Neural progenitor cell (in vitro differentiated cells): ENCODE measurements at regions not wholly inside any gene's neighbourhood (a gene's known extent, or its start where the extent isn't known, plus 50 kb on each side); places are given as distances from the start of the nearest gene placed in this dataset.

Experiments
- DNase-seq: peaks from one replicate; pipeline ENCODE4 v3.0.0-alpha.2; 2016; ENCODE audit warnings: low spot score
- H2AFZ ChIP-seq: fragments of 200-600 bp; sonication (generic); replicated peaks from 2 replicates; pipeline ENCODE4 v1.6.1; 2016; ENCODE audit warnings: antibody characterized with exemption
- H3F3A ChIP-seq: fragments of 200-600 bp; sonication (generic); 2 replicates; pipeline ENCODE4 v1.6.1; 2016; ENCODE audit warnings: antibody characterized with exemption, low read depth
- H3K27ac ChIP-seq: fragments of 200-600 bp; sonication (generic); 2 replicates; pipeline ENCODE4 v1.5.1; 2016; ENCODE audit warnings: mild to moderate bottlenecking
- H3K27me3 ChIP-seq: fragments of 200-600 bp; sonication (generic); 2 replicates; pipeline ENCODE4 v1.6.1; 2016; ENCODE audit warnings: mild to moderate bottlenecking, moderate library complexity
- H3K36me3 ChIP-seq: fragments of 200-600 bp; sonication (generic); 2 replicates; pipeline ENCODE4 v1.5.1; 2016
- H3K4me1 ChIP-seq: fragments of 200-600 bp; sonication (generic); 2 replicates; pipeline ENCODE4 v1.6.1; 2016; ENCODE audit warnings: mixed run types
- H3K4me2 ChIP-seq: fragments of 200-600 bp; sonication (generic); 2 replicates; pipeline ENCODE4 v1.6.1; 2016
- H3K4me3 ChIP-seq: fragments of 200-600 bp; sonication (generic); 2 replicates; pipeline ENCODE4 v1.5.1; 2016
- H3K79me2 ChIP-seq: fragments of 200-600 bp; sonication (generic); 2 replicates; pipeline ENCODE4 v1.6.1; 2016; ENCODE audit warnings: low read depth
- H3K9ac ChIP-seq: fragments of 200-600 bp; sonication (generic); 2 replicates; pipeline ENCODE4 v1.6.1; 2016
- H3K9me3 ChIP-seq: fragments of 200-600 bp; sonication (generic); 2 replicates; pipeline ENCODE4 v1.5.1; 2016; ENCODE audit warnings: low read depth
- H4K20me1 ChIP-seq: fragments of 200-600 bp; sonication (generic); 2 replicates; pipeline ENCODE4 v1.6.1; 2016; ENCODE audit warnings: low read depth
- H3K27ac Mint-ChIP-seq: 3 replicates; pipeline ENCODE4 v1.8.0; 2021; ENCODE audit warnings: mixed read lengths
- H3K27me3 Mint-ChIP-seq: 2 replicates; pipeline ENCODE4 v1.8.0; 2022; ENCODE audit warnings: low read depth, mild to moderate bottlenecking, inconsistent platforms, moderate library complexity, mixed read lengths; ENCODE audit not compliant: insufficient read depth
- H3K36me3 Mint-ChIP-seq: 3 replicates; pipeline ENCODE4 v1.8.0; 2021; ENCODE audit warnings: mixed read lengths
- H3K4me1 Mint-ChIP-seq: 3 replicates; pipeline ENCODE4 v1.8.0; 2021; ENCODE audit warnings: mixed read lengths
- H3K4me3 Mint-ChIP-seq: 3 replicates; pipeline ENCODE4 v1.8.0; 2021; ENCODE audit warnings: mild to moderate bottlenecking, moderate library complexity, mixed read lengths
- H3K9me3 Mint-ChIP-seq: 3 replicates; pipeline ENCODE4 v1.8.0; 2020; ENCODE audit warnings: mixed read lengths
- EZH2 ChIP-seq: fragments of 200-600 bp; sonication (generic); IDR thresholded peaks from 2 replicates; pipeline ENCODE4 v1.6.1; 2017; ENCODE audit warnings: antibody characterized with exemption, mild to moderate bottlenecking, moderate library complexity
- EZH2phosphoT487 ChIP-seq: fragments of 200-600 bp; sonication (generic); IDR thresholded peaks from 2 replicates; pipeline ENCODE4 v1.6.1; 2017; ENCODE audit warnings: antibody characterized with exemption
- TF ChIP-seq, protein P1 (sequence below): fragments of 200-600 bp; sonication (generic); IDR thresholded peaks from 2 replicates; pipeline ENCODE4 v1.5.1; 2017; ENCODE audit warnings: antibody characterized with exemption, mild to moderate bottlenecking

DNA sequence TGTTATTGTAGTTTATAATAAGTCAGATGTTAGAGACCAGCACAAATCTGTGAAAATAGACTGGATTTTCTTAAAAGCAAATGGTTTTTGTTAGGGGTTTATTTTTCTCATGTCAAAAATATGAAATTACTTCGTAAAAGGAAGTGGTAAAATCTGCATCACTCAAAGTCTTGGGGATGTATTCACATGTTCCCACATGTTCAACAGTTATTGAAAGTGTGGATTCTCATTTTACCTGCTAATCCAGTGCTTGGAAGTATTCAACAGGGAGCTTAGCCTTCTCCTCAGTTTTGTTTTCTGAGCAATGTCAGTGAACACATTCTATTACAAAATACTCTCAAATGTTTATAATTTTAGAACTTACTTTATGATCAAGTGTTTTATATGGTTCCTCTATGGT is 352.0 kb downstream of the SOX2 start:
- no peaks in the 10 kb centered on the region for H4K20me1 ChIP-seq
- peaks cover 2% of the 10 kb centered on the region for H3K27me3 Mint-ChIP-seq
- H3K4me3 ChIP-seq, result no peak overlapping the region
- no peak overlapping the region for H3K9ac ChIP-seq
- no peaks in the 10 kb centered on the region for H3K9me3 Mint-ChIP-seq
- no peaks in the 10 kb centered on the region for H3K4me1 ChIP-seq
- no peak overlapping the region for H3K4me2 ChIP-seq
- no peak overlapping the region for H3K4me3 Mint-ChIP-seq
- H3K9me3 ChIP-seq, result no peaks in the 10 kb centered on the region
- H2AFZ ChIP-seq, result no peak overlapping the region
- H3K27ac Mint-ChIP-seq, result no peak overlapping the region
- H3K79me2 ChIP-seq, result no peaks in the 10 kb centered on the region
- DNase-seq, result no peak
- no peaks in the 10 kb centered on the region for H3K36me3 ChIP-seq
- no peak overlapping the region for H3K27ac ChIP-seq
- H3K4me1 Mint-ChIP-seq, result peaks cover 21% of the 10 kb centered on the region
- TF ChIP-seq, protein P1, sequence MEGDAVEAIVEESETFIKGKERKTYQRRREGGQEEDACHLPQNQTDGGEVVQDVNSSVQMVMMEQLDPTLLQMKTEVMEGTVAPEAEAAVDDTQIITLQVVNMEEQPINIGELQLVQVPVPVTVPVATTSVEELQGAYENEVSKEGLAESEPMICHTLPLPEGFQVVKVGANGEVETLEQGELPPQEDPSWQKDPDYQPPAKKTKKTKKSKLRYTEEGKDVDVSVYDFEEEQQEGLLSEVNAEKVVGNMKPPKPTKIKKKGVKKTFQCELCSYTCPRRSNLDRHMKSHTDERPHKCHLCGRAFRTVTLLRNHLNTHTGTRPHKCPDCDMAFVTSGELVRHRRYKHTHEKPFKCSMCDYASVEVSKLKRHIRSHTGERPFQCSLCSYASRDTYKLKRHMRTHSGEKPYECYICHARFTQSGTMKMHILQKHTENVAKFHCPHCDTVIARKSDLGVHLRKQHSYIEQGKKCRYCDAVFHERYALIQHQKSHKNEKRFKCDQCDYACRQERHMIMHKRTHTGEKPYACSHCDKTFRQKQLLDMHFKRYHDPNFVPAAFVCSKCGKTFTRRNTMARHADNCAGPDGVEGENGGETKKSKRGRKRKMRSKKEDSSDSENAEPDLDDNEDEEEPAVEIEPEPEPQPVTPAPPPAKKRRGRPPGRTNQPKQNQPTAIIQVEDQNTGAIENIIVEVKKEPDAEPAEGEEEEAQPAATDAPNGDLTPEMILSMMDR, result no peak
- no peak for TF ChIP-seq EZH2phosphoT487
- TF ChIP-seq EZH2, result no peak
- H3F3A ChIP-seq, result no peaks in the 10 kb centered on the region
- no peaks in the 10 kb centered on the region for H3K27me3 ChIP-seq
- no peaks in the 10 kb centered on the region for H3K36me3 Mint-ChIP-seq

GRCh38 chr3:182067423-182067822 is 355.7 kb downstream of the SOX2 start:
- H3F3A ChIP-seq, result no peaks in the 10 kb centered on the region
- H3K36me3 ChIP-seq, result no peaks in the 10 kb centered on the region
- Mint-ChIP-seq H3K36me3 (peaks cover 2% of the 10 kb centered on the region), H3K27me3 (peaks cover 2% of the 10 kb centered on the region), H3K27ac (no peak overlapping the region), H3K9me3 (no peaks in the 10 kb centered on the region), H3K4me1 (peaks cover 14% of the 10 kb centered on the region), H3K4me3 (no peak overlapping the region)
- H3K4me1 ChIP-seq, result no peaks in the 10 kb centered on the region
- H3K4me2 ChIP-seq, result no peak overlapping the region
- no peak overlapping the region for H3K27ac ChIP-seq
- H3K27me3 ChIP-seq, result no peaks in the 10 kb centered on the region
- no peak overlapping the region for H2AFZ ChIP-seq
- H3K9ac ChIP-seq, result no peak overlapping the region
- H3K9me3 ChIP-seq, result no peaks in the 10 kb centered on the region
- H3K79me2 ChIP-seq, result no peaks in the 10 kb centered on the region
- H3K4me3 ChIP-seq, result no peak overlapping the region
- TF ChIP-seq EZH2phosphoT487 (no peak), EZH2 (no peak)
- TF ChIP-seq, protein P1, result no peak
- H4K20me1 ChIP-seq, result no peaks in the 10 kb centered on the region
- no peak for DNase-seq

- H3K4me3 ChIP-seq, result no peak overlapping the region
- H3K27ac ChIP-seq, result no peak overlapping the region
- no peak for DNase-seq
- H3K27me3 Mint-ChIP-seq, result peaks cover 3% of the 10 kb centered on the region
- H3F3A ChIP-seq, result no peaks in the 10 kb centered on the region
- H3K9ac ChIP-seq, result no peak overlapping the region
- TF ChIP-seq, protein P1, result no peak
- TF ChIP-seq EZH2 (no peak), EZH2phosphoT487 (no peak)
- H3K27me3 ChIP-seq, result no peaks in the 10 kb centered on the region
- no peaks in the 10 kb centered on the region for H3K36me3 ChIP-seq
- peaks cover 3% of the 10 kb centered on the region for H3K4me1 Mint-ChIP-seq
- no peaks in the 10 kb centered on the region for H3K79me2 ChIP-seq
- H3K9me3 Mint-ChIP-seq, result no peaks in the 10 kb centered on the region
- peak overlapping the region; percentile 38 for H2AFZ ChIP-seq
- H3K4me2 ChIP-seq, result no peak overlapping the region
- no peak overlapping the region for H3K27ac Mint-ChIP-seq
- H4K20me1 ChIP-seq, result no peaks in the 10 kb centered on the region
- H3K4me3 Mint-ChIP-seq, result no peak overlapping the region
- H3K36me3 Mint-ChIP-seq, result no peaks in the 10 kb centered on the region
- H3K4me1 ChIP-seq, result peaks cover 26% of the 10 kb centered on the region
- no peaks in the 10 kb centered on the region for H3K9me3 ChIP-seq
Observed at GRCh38 chr3:182078316-182078715, 366.6 kb downstream of the SOX2 start.
